ENCODE measurements at regions not wholly inside any gene's neighbourhood (a gene's known extent, or its start where the extent isn't known, plus 50 kb on each side); places are given as distances from the start of the nearest gene placed in this dataset.

DNA sequence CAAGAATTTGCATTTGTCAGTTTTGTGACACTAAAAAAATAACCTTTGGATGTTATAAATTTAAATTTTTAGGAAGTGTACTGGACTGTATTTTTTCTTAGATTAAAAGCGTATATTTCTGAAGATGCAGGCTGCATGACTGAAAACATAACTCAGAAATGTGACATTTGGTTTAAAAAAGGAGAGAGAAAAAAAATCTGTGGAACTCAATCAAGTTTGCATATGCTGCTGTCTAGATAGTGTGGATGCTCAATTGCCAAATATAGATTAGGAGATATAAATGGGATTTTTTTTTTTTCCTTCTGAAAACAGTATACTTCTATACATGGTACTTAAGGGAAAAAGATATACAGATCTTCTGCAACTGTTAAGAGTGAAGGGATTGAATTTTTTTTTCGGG lies 402.3 kb downstream of the TAF11L14 start:
- H2BK15ac ChIP-seq (ENCODE audit: low read depth, low read length), result no peak overlapping the region
- no peaks in the 10 kb centered on the region for H3K79me1 ChIP-seq (ENCODE audit: insufficient read depth, low read depth, low read length, poor library complexity, severe bottlenecking)
- Mint-ChIP-seq H3K27ac (no peak overlapping the region), H3K4me3 (no peak overlapping the region), H3K27me3 (ENCODE audit: low read depth) (no peaks in the 10 kb centered on the region), H3K9me3 (peaks cover 6 to 9% of the 10 kb centered on the region in 2 experiments; a peak in 4 of 5 replicates), H3K36me3 (ENCODE audit: insufficient read depth in 1 of 3, low read depth in 3 of 3) (peaks cover 0 to 10% (median 2%) of the 10 kb centered on the region in 3 experiments; a peak in 3 of 7 replicates), H3K4me1 (peaks cover 0 to 4% of the 10 kb centered on the region in 2 experiments; a peak in 1 of 4 replicates)
- H2BK20ac ChIP-seq (ENCODE audit: low read depth, low read length, poor library complexity, severe bottlenecking), result no peak overlapping the region
- H3K18ac ChIP-seq (ENCODE audit: insufficient read length, low read depth, low read length), result no peak overlapping the region
- H3T11ph ChIP-seq (ENCODE audit: low read length), result no peak overlapping the region
- no peaks in the 10 kb centered on the region for H3K79me2 ChIP-seq (ENCODE audit: insufficient read depth, low read length)
- no peak overlapping the region for H2BK12ac ChIP-seq (ENCODE audit: insufficient read length, low read depth, low read length)
- no peak overlapping the region for H2AFZ ChIP-seq (ENCODE audit: low read length)
- H3K27ac ChIP-seq (ENCODE audit: insufficient read length, low read depth, low read length), result no peak overlapping the region
- no peak overlapping the region for H2BK120ac ChIP-seq (ENCODE audit: low read depth, low read length, poor library complexity, severe bottlenecking)
- no peak for DNase-seq
- no peak overlapping the region for H3K9ac ChIP-seq (ENCODE audit: extremely low read depth, insufficient read length, low read length)
- H3K4ac ChIP-seq (ENCODE audit: low read depth, low read length), result no peak overlapping the region
- H4K20me1 ChIP-seq (ENCODE audit: control insufficient read depth, insufficient read depth, insufficient read length), result no peaks in the 10 kb centered on the region
- no peak overlapping the region for H4K91ac ChIP-seq (ENCODE audit: insufficient read length, low read depth, low read length)
- H3K4me1 ChIP-seq (ENCODE audit: insufficient read depth, low read length), result no peaks in the 10 kb centered on the region
- no CpG with 5 or more reads among the region's 2 CpGs for WGBS (ENCODE audit: extremely low coverage, insufficient read length, low lambda C conversion rate)
- H3K27me3 ChIP-seq (ENCODE audit: insufficient read depth, low read length), result no peaks in the 10 kb centered on the region
- no peak overlapping the region for H2BK5ac ChIP-seq (ENCODE audit: insufficient read length, low read length)
- H4K5ac ChIP-seq (ENCODE audit: insufficient read length, low read depth, low read length), result no peak overlapping the region
- H4K8ac ChIP-seq (replicated peaks; ENCODE audit: insufficient read length, low read depth, low read length), result no peak overlapping the region
- H3K23ac ChIP-seq (ENCODE audit: insufficient read length, low read depth, low read length), result no peak overlapping the region
- H2AK5ac ChIP-seq (ENCODE audit: insufficient read length, low read length), result no peak overlapping the region
- no peak overlapping the region for H3K4me2 ChIP-seq (ENCODE audit: insufficient read depth, insufficient read length, low read length)
- TF ChIP-seq, protein P1, sequence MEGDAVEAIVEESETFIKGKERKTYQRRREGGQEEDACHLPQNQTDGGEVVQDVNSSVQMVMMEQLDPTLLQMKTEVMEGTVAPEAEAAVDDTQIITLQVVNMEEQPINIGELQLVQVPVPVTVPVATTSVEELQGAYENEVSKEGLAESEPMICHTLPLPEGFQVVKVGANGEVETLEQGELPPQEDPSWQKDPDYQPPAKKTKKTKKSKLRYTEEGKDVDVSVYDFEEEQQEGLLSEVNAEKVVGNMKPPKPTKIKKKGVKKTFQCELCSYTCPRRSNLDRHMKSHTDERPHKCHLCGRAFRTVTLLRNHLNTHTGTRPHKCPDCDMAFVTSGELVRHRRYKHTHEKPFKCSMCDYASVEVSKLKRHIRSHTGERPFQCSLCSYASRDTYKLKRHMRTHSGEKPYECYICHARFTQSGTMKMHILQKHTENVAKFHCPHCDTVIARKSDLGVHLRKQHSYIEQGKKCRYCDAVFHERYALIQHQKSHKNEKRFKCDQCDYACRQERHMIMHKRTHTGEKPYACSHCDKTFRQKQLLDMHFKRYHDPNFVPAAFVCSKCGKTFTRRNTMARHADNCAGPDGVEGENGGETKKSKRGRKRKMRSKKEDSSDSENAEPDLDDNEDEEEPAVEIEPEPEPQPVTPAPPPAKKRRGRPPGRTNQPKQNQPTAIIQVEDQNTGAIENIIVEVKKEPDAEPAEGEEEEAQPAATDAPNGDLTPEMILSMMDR (conservative IDR thresholded peaks at IDR 0.05), result no peak
- no peak overlapping the region for H3K14ac ChIP-seq (ENCODE audit: insufficient read depth, low read length)
- H3K56ac ChIP-seq (ENCODE audit: insufficient read length, low read depth, low read length), result no peak overlapping the region
- no peaks in the 10 kb centered on the region for H3K9me3 ChIP-seq (ENCODE audit: control insufficient read depth, low read depth, low read length)
- H3K23me2 ChIP-seq (ENCODE audit: insufficient read length, low read depth, low read length, poor library complexity, severe bottlenecking), result no peaks in the 10 kb centered on the region

Measured in H9 (cell line).